OCI-LY1 (cell line): ENCODE measurements at regions not wholly inside any gene's neighbourhood (a gene's known extent, or its start where the extent isn't known, plus 50 kb on each side); places are given as distances from the start of the nearest gene placed in this dataset.

Source experiments
- H2AFZ ChIP-seq: fragments of 200-600 bp; sonication (generic), shearing (Covaris generic); 2 replicates; pipeline ENCODE4 v1.6.0; 2014; ENCODE audit warnings: antibody characterized with exemption, mild to moderate bottlenecking, low read length
- H3F3A ChIP-seq: fragments of 200-600 bp; sonication (generic), shearing (Covaris generic); 2 replicates; pipeline ENCODE4 v1.6.0; 2014; ENCODE audit warnings: mild to moderate bottlenecking, antibody characterized with exemption, low read length, moderate library complexity; ENCODE audit not compliant: insufficient read depth
- H3K27ac ChIP-seq: fragments of 200-600 bp; sonication (generic); 2 replicates; pipeline ENCODE4 v1.5.1; 2014; ENCODE audit warnings: low read length, mixed run types, mild to moderate bottlenecking, low read depth; ENCODE audit not compliant: poor library complexity, severe bottlenecking
- H3K27me3 ChIP-seq: fragments of 200-600 bp; sonication (generic); 2 replicates; pipeline ENCODE4 v1.6.0; 2014; ENCODE audit warnings: antibody characterized with exemption, mild to moderate bottlenecking, low read length, moderate library complexity; ENCODE audit not compliant: insufficient read depth
- H3K36me3 ChIP-seq: fragments of 200-600 bp; sonication (generic); 2 replicates; pipeline ENCODE4 v1.6.1; 2014; ENCODE audit warnings: mild to moderate bottlenecking, antibody characterized with exemption, low read length, moderate library complexity, mixed read lengths; ENCODE audit not compliant: insufficient read depth
- H3K4me1 ChIP-seq: fragments of 200-600 bp; sonication (generic); 2 replicates; pipeline ENCODE4 v1.5.1; 2014; ENCODE audit warnings: mild to moderate bottlenecking, low read length, moderate library complexity; ENCODE audit not compliant: insufficient read depth, severe bottlenecking
- H3K4me2 ChIP-seq: fragments of 200-600 bp; sonication (generic), shearing (Covaris generic); 2 replicates; pipeline ENCODE4 v1.6.1; 2014; ENCODE audit warnings: low read length
- H3K4me3 ChIP-seq: fragments of 200-600 bp; sonication (generic); 2 replicates; pipeline ENCODE4 v1.5.1; 2014; ENCODE audit warnings: low read length, low read depth, mild to moderate bottlenecking, mixed read lengths; ENCODE audit not compliant: poor library complexity, severe bottlenecking
- H3K79me2 ChIP-seq: fragments of 200-600 bp; shearing (Covaris generic); 2 replicates; pipeline ENCODE4 v1.6.1; 2016; ENCODE audit warnings: mixed run types, low read length, mixed read lengths; ENCODE audit not compliant: insufficient read depth
- H3K9ac ChIP-seq: fragments of 200-600 bp; sonication (generic), shearing (Covaris generic); 2 replicates; pipeline ENCODE4 v1.6.1; 2014; ENCODE audit warnings: mild to moderate bottlenecking, low read length, mixed read lengths
- H3K9me2 ChIP-seq: fragments of 200-600 bp; sonication (generic), shearing (Covaris generic); 2 replicates; pipeline ENCODE4 v1.6.1; 2014; ENCODE audit warnings: low read depth, mild to moderate bottlenecking, low read length, mixed read lengths
- H3K9me3 ChIP-seq: fragments of 200-600 bp; shearing (Covaris generic); 2 replicates; pipeline ENCODE4 v1.6.1; 2014; ENCODE audit warnings: low read length, mixed read lengths
- H4K20me1 ChIP-seq: fragments of 200-600 bp; sonication (generic), shearing (Covaris generic); 2 replicates; pipeline ENCODE4 v1.6.0; 2016; ENCODE audit warnings: mild to moderate bottlenecking, low read length; ENCODE audit not compliant: insufficient read depth
- EZH2 ChIP-seq: fragments of 200-600 bp; sonication (generic), shearing (Covaris generic); IDR thresholded peaks from 2 replicates; pipeline ENCODE4 v1.8.0; 2017; ENCODE audit warnings: borderline replicate concordance, mixed run types, mild to moderate bottlenecking, antibody characterized with exemption, low read length, moderate library complexity, mixed read lengths
- TF ChIP-seq, protein P1 (sequence below): fragments of 200-600 bp; sonication (generic), shearing (Covaris generic); IDR thresholded peaks from 2 replicates; pipeline ENCODE4 v1.5.1; 2017; ENCODE audit warnings: mild to moderate bottlenecking, antibody characterized with exemption, low read length, moderate library complexity, mixed read lengths

DNA sequence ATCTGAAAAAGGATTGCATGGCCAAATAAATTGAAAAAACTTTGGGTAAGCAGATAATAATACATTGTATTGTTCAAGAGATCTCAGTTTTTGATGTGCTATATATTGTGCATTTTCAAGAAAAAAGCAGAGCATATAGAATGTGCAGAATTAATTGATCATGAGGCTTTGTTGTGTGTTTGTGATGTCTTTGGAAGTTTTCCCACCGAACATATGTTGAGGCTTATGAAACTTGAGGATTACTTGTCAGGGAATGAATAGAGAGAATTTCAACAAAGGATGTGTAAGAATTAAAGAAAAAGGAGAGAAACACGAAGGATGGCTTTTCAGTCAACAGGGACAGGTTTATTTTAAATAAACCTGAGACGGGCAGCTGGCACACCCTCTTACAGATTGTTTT is 232.5 kb upstream of the POU1F1 start:
- H3K9me3 ChIP-seq: no peaks in the 10 kb centered on the region
- no peaks in the 10 kb centered on the region for H3K36me3 ChIP-seq
- H3F3A ChIP-seq: no peaks in the 10 kb centered on the region
- H3K4me2 ChIP-seq: no peak overlapping the region
- no peaks in the 10 kb centered on the region for H3K79me2 ChIP-seq
- H3K4me1 ChIP-seq: no peaks in the 10 kb centered on the region
- H3K9me2 ChIP-seq: no peaks in the 10 kb centered on the region
- H3K27ac ChIP-seq: no peak overlapping the region
- no peaks in the 10 kb centered on the region for H3K27me3 ChIP-seq
- H3K9ac ChIP-seq: no peak overlapping the region
- TF ChIP-seq, protein P1, sequence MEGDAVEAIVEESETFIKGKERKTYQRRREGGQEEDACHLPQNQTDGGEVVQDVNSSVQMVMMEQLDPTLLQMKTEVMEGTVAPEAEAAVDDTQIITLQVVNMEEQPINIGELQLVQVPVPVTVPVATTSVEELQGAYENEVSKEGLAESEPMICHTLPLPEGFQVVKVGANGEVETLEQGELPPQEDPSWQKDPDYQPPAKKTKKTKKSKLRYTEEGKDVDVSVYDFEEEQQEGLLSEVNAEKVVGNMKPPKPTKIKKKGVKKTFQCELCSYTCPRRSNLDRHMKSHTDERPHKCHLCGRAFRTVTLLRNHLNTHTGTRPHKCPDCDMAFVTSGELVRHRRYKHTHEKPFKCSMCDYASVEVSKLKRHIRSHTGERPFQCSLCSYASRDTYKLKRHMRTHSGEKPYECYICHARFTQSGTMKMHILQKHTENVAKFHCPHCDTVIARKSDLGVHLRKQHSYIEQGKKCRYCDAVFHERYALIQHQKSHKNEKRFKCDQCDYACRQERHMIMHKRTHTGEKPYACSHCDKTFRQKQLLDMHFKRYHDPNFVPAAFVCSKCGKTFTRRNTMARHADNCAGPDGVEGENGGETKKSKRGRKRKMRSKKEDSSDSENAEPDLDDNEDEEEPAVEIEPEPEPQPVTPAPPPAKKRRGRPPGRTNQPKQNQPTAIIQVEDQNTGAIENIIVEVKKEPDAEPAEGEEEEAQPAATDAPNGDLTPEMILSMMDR: no peak
- no peak for TF ChIP-seq EZH2
- no peak overlapping the region for H3K4me3 ChIP-seq
- no peak overlapping the region for H2AFZ ChIP-seq
- no peaks in the 10 kb centered on the region for H4K20me1 ChIP-seq

DNA sequence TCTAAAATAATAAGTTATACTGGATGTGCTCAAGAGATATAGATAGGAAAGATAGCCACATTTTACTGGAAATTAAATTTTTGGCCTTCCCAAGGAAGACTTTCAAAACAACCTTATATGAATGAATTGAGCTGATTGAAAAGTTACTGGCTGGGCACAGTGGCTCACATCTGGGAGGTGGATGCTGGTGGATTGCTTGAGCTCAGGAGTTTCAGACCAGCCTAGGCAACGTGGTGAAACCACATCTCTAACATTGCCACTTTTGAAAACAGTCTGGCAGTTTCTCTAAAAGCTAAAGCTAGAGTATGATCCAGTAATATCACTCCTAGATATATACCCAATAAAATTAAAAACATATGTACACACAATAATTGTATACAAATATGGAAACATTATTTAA is 231.4 kb upstream of the POU1F1 start:
- Histone ChIP-seq H3K9me3 (no peaks in the 10 kb centered on the region), H3K4me1 (no peaks in the 10 kb centered on the region), H3K36me3 (no peaks in the 10 kb centered on the region), H3K9ac (no peak overlapping the region), H3K4me2 (no peak overlapping the region), H3K27me3 (no peaks in the 10 kb centered on the region), H4K20me1 (no peaks in the 10 kb centered on the region), H3K27ac (no peak overlapping the region), H3K4me3 (no peak overlapping the region), H3K9me2 (no peaks in the 10 kb centered on the region), H2AFZ (no peak overlapping the region), H3F3A (no peaks in the 10 kb centered on the region), H3K79me2 (no peaks in the 10 kb centered on the region)
- no peak for TF ChIP-seq EZH2
- TF ChIP-seq, protein P1: no peak

DNA sequence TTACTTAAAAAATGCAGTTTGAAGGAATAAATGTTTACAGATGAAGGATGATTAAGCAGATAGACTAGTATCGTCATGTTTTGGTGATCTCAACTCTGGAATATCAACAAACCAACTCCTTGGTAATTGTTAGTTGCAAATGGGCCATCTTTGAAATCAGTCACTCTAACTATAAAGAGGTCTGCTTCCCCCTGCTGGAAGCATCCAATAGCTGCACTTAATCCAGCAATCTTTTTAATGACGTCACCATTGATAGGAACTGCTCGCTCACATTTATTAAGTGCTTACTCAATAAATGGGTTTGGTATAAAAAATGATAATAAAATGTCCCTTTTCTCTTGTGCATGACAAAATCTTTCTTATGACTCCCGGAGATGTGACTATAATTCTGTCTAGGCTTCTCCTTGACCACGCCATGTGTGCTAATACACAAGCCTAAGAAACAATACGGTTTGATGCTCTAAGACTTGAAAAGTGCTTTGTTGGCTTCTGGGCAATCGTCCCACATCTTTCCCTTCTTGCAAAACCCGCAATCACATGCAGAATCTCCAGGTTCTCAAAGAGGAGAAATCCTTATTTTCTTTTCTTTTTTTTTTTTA is 227.6 kb upstream of the POU1F1 start:
- Histone ChIP-seq H3K9ac (no peak overlapping the region), H3K4me2 (no peak overlapping the region), H3K4me1 (no peaks in the 10 kb centered on the region), H3K9me3 (no peaks in the 10 kb centered on the region), H2AFZ (no peak overlapping the region), H3K79me2 (no peaks in the 10 kb centered on the region), H3K27me3 (no peaks in the 10 kb centered on the region), H3K9me2 (no peaks in the 10 kb centered on the region), H3F3A (no peaks in the 10 kb centered on the region), H3K36me3 (no peaks in the 10 kb centered on the region), H3K27ac (no peak overlapping the region), H3K4me3 (no peak overlapping the region), H4K20me1 (no peaks in the 10 kb centered on the region)
- TF ChIP-seq, protein P1: peak; percentile 83
- TF ChIP-seq EZH2: no peak
